Right cardiac atrium (tissue), 5 donors: ENCODE measurements at regions not wholly inside any gene's neighbourhood (a gene's known extent, or its start where the extent isn't known, plus 50 kb on each side); places are given as distances from the start of the nearest gene placed in this dataset.

Experiments
- ATAC-seq, 2 donors: fragments of 200-7000 bp; cut with Tn5 transposase; one replicate each; pipeline versions ENCODE4 v1.8.0 to v1.9.1; 2020; ENCODE audit warnings: moderate library complexity in 2 of 2, mild to moderate bottlenecking in 1 of 2
- DNase-seq, 3 donors: peaks; one replicate each; pipeline ENCODE4 v3.0.0-alpha.2; 2020
- H3K27ac ChIP-seq: one replicate; pipeline ENCODE4 v1.5.1; 2013; ENCODE audit warnings: mild to moderate bottlenecking, low read length, control low read depth, moderate library complexity
- H3K27me3 ChIP-seq: one replicate; pipeline ENCODE4 v1.6.1; 2013; ENCODE audit not compliant: control insufficient read depth, insufficient read depth
- H3K4me1 ChIP-seq: one replicate; pipeline ENCODE4 v1.6.1; 2013; ENCODE audit warnings: low read length; ENCODE audit not compliant: control insufficient read depth, insufficient read depth
- H3K4me3 ChIP-seq: one replicate; pipeline ENCODE4 v1.5.1; 2013; ENCODE audit warnings: low read length, control low read depth
- H3K9me3 ChIP-seq: one replicate; pipeline ENCODE4 v1.6.1; 2013; ENCODE audit warnings: low read length; ENCODE audit not compliant: control insufficient read depth
- WGBS: extraction: QIAGEN DNeasy Blood & Tissue Kit; methylation state at CpG from one replicate; pipeline ENCODE4 v1.1.7; 2013; 5-methylcytosine and 5-hydroxymethylcytosine counted together
- intact Hi-C, 4 donors: fragments of 100-400 bp; cut with DNase I; formaldehyde crosslinking; loops; one replicate each; pipeline versions ENCODE4 v1.11.0 to v1.14.0; 2022 to 2023
- donor health status: healthy with polysubstance abuse.
- donor health status: DM: no; HTN: yes; CAD: no.
- donor health status: DM: no; HTN: no; CAD: no.
- donor health status: DM: no; HTN: yes; CAD: no; lungs with severe emphysema.
- donor health status: DM: yes; HTN: yes; CAD: no.

DNA sequence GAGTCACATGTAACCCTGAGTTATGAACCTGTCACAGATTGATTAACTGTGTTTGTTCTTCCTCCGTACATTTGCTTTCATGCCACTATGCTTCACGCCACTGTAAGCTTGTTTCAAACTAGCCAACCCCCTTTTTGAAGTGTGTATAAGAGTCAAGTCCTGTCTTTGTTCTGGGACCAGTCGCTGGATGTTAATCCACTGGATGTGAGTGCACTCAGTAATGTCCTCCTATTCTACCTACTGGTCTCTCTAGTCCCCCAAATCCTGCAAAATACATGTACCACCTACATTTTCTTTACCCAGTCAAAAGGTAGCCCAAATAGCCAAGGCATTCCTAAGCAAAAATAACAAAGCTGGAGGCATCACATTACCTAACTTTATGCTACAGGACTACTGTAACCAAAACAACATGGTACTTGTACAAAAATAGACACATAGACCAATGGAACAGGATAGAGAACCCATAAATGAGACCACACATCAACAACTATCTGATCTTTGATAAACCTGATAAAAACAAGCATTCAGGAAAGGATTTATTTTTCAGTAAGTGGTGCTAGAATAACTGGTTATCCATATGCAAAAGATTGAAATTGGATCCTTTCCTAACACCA is 1139.1 kb upstream of the SEMA6A start:
- H3K4me1 ChIP-seq, result no peaks in the 10 kb centered on the region
- H3K27me3 ChIP-seq, result no peaks in the 10 kb centered on the region
- H3K4me3 ChIP-seq, result no peak overlapping the region
- no peak overlapping the region for H3K27ac ChIP-seq
- DNase-seq (no peak), ATAC-seq (no peak)
- 74% methylated on average over 3 of the region's 3 CpGs for WGBS
- intact Hi-C loops, result no loop called here
- peaks cover 3% of the 10 kb centered on the region for H3K9me3 ChIP-seq

DNA sequence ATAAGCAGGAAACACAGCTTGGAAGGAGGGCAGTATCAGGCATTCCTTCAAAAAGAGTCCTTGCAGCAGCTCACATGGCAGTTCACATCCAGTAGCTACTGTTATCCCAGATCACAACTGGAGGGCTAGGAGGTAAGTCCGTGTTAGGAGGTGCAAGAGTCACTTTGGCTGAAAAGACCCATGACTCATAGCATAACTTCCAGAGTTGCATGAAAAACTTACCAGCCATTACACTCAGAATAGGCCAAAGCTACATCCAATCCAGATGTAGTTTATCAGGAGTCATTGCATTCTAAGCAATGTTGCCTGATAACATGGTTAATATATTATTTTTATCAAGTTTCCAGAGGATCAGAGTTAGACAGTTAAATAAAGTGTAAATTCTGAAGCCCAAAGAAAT is 1126.4 kb upstream of the SEMA6A start:
- whole genome bisulfite sequencing, result 38% methylated on average over 1 of the region's 1 CpG
- no peak for ATAC-seq
- H3K27me3 ChIP-seq, result no peaks in the 10 kb centered on the region
- no peak overlapping the region for H3K4me3 ChIP-seq
- no peaks in the 10 kb centered on the region for H3K4me1 ChIP-seq
- no peak for DNase-seq
- intact Hi-C loops, result no loop called here
- no peaks in the 10 kb centered on the region for H3K9me3 ChIP-seq
- no peak overlapping the region for H3K27ac ChIP-seq

DNA sequence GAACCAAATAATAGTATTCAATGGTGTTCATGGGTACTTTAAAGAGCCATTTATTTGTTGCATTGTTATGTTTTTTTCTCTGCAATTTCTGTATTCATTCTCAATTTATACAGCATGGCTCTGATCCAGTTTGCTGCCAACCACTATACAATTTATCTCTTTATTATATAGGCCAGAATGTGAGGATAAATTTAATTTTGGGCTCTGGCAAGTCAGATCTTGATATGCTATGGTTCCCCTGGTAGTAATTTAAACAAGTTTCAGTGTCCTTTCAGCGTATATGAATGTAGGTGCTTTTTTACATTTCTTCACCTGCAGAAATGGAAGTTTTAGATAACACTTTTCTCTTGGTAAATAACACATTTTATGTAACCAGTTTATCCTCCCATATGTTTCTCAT is 1118.0 kb upstream of the SEMA6A start:
- WGBS, result 92% methylated on average over 1 of the region's 1 CpG
- intact Hi-C loops, result no loop called here
- no peak for DNase-seq

DNA sequence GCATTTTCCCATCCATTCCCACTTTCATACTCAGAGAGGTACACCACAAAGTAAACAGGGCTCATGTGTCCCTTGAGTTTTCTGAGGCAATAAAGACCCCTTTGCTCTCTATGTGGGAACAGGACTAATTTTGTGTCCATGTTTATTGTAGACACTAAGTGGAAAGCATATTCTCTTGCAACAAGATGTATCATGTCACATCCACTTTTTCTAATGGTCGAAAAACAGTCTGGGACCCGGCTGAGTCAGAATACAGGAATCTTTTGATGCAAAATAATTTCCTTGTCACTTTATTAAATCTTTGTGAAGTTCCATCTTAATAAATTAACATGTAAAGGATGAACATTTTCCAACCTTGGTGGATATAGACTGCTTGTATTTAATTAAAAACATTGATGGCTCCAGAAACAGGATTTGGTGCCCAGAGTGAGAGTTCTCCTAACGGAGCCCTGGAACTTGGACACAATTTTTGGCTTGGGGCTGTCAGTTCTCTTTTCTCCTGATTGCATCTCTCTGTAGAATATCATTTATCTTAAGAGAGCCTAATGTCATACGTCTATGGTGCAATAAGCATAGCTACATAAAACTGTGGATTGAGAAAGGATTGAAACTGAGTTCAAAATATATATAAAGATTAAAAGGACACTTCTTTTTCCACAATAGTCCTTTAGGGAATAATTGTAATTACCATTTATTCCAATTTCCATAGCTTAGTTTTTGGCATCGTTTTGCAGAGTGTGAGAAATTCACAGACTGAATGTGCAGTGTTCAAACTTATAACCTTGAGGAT is 1116.7 kb upstream of the SEMA6A start:
- DNase-seq, result no peak
- Histone ChIP-seq H3K27me3 (no peaks in the 10 kb centered on the region), H3K4me1 (no peaks in the 10 kb centered on the region), H3K9me3 (no peaks in the 10 kb centered on the region), H3K27ac (no peak overlapping the region), H3K4me3 (no peak overlapping the region)
- no peak for ATAC-seq
- WGBS, result 63% methylated on average over 5 of the region's 5 CpGs
- intact Hi-C loops, result no loop called here

More for the DNA sequence above, 1118.0 kb upstream of the SEMA6A start:
- ATAC-seq, result no peak
- Histone ChIP-seq H3K9me3 (no peaks in the 10 kb centered on the region), H3K27ac (no peak overlapping the region), H3K27me3 (no peaks in the 10 kb centered on the region), H3K4me3 (no peak overlapping the region), H3K4me1 (no peaks in the 10 kb centered on the region)

- Histone ChIP-seq H3K27ac (no peak overlapping the region), H3K9me3 (no peaks in the 10 kb centered on the region), H3K4me3 (no peak overlapping the region), H3K27me3 (no peaks in the 10 kb centered on the region), H3K4me1 (no peaks in the 10 kb centered on the region)
- ATAC-seq (no peak), DNase-seq (peak in 1 of 3 donors; percentile 26)
- intact Hi-C loops, result no loop called here
- WGBS, result 41% methylated on average over 4 of the region's 4 CpGs
These were observed 1116.0 kb upstream of the SEMA6A start for GRCh38 chr5:117690612-117691011.

GRCh38 chr5:117686926-117687325 is 1112.3 kb upstream of the SEMA6A start:
- Histone ChIP-seq H3K9me3 (no peaks in the 10 kb centered on the region), H3K27me3 (no peaks in the 10 kb centered on the region), H3K4me1 (no peaks in the 10 kb centered on the region), H3K27ac (no peak overlapping the region), H3K4me3 (no peak overlapping the region)
- ATAC-seq, result no peak
- 73% methylated on average over 3 of the region's 3 CpGs for WGBS
- DNase-seq, result no peak
- intact Hi-C loops, result no loop called here

DNA sequence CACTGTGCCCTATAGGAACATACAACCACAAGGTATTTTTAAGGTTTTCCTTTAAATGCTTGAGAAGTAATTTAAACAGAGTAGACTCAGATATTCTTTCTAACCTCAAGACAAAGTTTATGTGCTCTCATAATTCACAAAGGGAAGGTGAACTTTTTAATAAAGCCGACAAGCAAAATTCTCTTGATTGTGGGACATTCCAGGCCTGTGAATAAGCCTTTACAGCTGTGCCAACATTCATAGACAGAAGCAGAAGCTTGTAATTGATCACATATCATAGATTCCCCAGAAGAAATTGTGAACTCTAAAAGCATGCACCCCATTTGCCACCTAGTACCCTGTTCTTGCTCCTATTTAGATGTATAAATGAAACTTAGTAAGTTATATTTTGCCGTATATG is 1107.8 kb upstream of the SEMA6A start:
- no peak for ATAC-seq
- Histone ChIP-seq H3K27me3 (no peaks in the 10 kb centered on the region), H3K4me3 (no peak overlapping the region), H3K4me1 (no peaks in the 10 kb centered on the region), H3K27ac (no peak overlapping the region), H3K9me3 (no peaks in the 10 kb centered on the region)
- DNase-seq, result no peak
- WGBS, result 84% methylated on average over 2 of the region's 2 CpGs
- intact Hi-C loops, result no loop called here

DNA sequence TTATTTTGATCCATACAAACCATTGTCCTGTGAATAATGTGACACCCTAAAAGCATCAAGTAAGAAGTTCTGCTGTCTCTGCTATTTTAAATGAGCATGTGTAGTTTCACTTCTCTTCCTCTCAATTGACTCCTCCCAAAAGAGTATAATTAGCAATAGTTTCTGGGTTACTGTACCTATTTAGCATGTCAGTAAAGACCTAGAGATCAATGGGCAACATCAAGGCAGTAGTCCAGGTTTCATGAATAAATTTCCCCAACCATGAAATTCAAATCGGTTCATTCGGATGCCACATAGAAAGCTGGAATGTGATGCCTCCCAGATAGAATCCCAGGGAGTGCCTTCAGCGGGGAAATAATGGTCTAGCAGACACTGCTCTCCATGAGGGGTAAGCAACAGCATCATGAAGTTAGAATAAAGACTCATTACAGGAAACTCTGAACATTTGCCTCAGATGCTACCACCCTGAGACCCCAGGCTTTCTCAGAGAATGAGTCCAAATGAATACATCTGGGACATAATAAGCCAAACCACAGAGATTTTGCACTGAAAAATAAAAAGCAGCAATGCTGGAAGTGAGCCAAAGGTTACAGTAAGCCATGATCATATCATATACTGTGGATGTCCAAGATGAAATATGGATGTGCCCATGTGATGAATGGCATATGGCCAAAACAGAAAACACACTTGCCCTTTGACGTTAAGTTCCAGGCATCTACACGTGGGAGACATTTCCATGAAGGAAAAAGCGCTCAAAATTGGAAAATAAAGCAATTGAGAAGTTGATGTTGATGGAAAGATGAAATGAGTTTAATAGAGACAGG is 1107.0 kb upstream of the SEMA6A start:
- WGBS, result 74% methylated on average over 6 of the region's 6 CpGs
- Histone ChIP-seq H3K4me1 (no peaks in the 10 kb centered on the region), H3K27ac (no peak overlapping the region), H3K9me3 (no peaks in the 10 kb centered on the region), H3K27me3 (no peaks in the 10 kb centered on the region), H3K4me3 (no peak overlapping the region)
- DNase-seq (no peak), ATAC-seq (no peak)
- intact Hi-C loops, result no loop called here

- no peak overlapping the region for H3K4me3 ChIP-seq
- DNase-seq (no peak), ATAC-seq (no peak)
- no peaks in the 10 kb centered on the region for H3K27me3 ChIP-seq
- 72% methylated on average over 1 of the region's 1 CpG for WGBS
- H3K9me3 ChIP-seq, result no peaks in the 10 kb centered on the region
- no peaks in the 10 kb centered on the region for H3K4me1 ChIP-seq
- H3K27ac ChIP-seq, result no peak overlapping the region
- intact Hi-C loops, result no loop called here
These were observed 1105.8 kb upstream of the SEMA6A start for GRCh38 chr5:117680426-117680825.

- Histone ChIP-seq H3K4me3 (no peak overlapping the region), H3K27me3 (no peaks in the 10 kb centered on the region), H3K4me1 (no peaks in the 10 kb centered on the region), H3K27ac (no peak overlapping the region), H3K9me3 (no peaks in the 10 kb centered on the region)
- WGBS, result 94% methylated on average over 4 of the region's 4 CpGs
- ATAC-seq (no peak), DNase-seq (no peak)
- intact Hi-C loops, result no loop called here
These were observed 1104.4 kb upstream of the SEMA6A start for GRCh38 chr5:117679046-117679445.

- intact Hi-C loops, result no loop called here
- no peaks in the 10 kb centered on the region for H3K9me3 ChIP-seq
- DNase-seq, result no peak
- H3K4me1 ChIP-seq, result no peaks in the 10 kb centered on the region
- H3K4me3 ChIP-seq, result no peak overlapping the region
- no peaks in the 10 kb centered on the region for H3K27me3 ChIP-seq
- no peak overlapping the region for H3K27ac ChIP-seq
- no peak for ATAC-seq
- 84% methylated on average over 4 of the region's 4 CpGs for WGBS
These were observed 1101.0 kb upstream of the SEMA6A start for GRCh38 chr5:117675646-117676045.
